H1 (cell line): ENCODE measurements at regions not wholly inside any gene's neighbourhood (a gene's known extent, or its start where the extent isn't known, plus 50 kb on each side); places are given as distances from the start of the nearest gene placed in this dataset.

Experiments used
- CTCF ChIA-PET: fragments of 300-600 bp; sonication (Branson Sonifier 250); formaldehyde crosslinking; loops from one replicate; lab custom pipeline; 2021; ENCODE audit not compliant: partially characterized antibody; lab: Charles Lee
- POLR2A ChIA-PET: fragments of 300-600 bp; sonication (Branson Sonifier 250); formaldehyde crosslinking; loops from one replicate; lab custom pipeline; 2021; ENCODE audit warnings: inconsistent platforms; ENCODE audit not compliant: partially characterized antibody; lab: Charles Lee
- DNase-seq, 2 experiments: peaks; one replicate each; pipeline versions ENCODE4 v3.0.0 to v3.0.0-alpha.2; 2010 to 2022; ENCODE audit warnings: low spot score in 2 of 2, low read depth in 1 of 2, mixed read lengths in 1 of 2
- FAIRE-seq: peaks from 2 replicates; lab custom pipeline; 2011; peaks lifted over from hg19 to GRCh38; lab: Jason Lieb, UNC
- H2AFZ ChIP-seq: 2 replicates; pipeline ENCODE4 v1.8.1; 2012; ENCODE audit warnings: low read length, inconsistent platforms
- H2AK5ac ChIP-seq: 2 replicates; pipeline ENCODE4 v1.6.1; 2013; ENCODE audit warnings: low read depth, low read length
- H2BK120ac ChIP-seq: replicated peaks from 2 replicates; pipeline ENCODE3; 2013; ENCODE audit warnings: low read depth, low read length, inconsistent platforms
- H2BK12ac ChIP-seq: 2 replicates; pipeline ENCODE4 v1.6.1; 2013; ENCODE audit warnings: low read depth, low read length
- H2BK15ac ChIP-seq: 2 replicates; pipeline ENCODE4 v1.6.1; 2013; ENCODE audit warnings: low read length
- H2BK20ac ChIP-seq: 2 replicates; pipeline ENCODE4 v1.6.1; 2013; ENCODE audit warnings: low read length
- H2BK5ac ChIP-seq: 2 replicates; pipeline ENCODE4 v1.6.1; 2013; ENCODE audit warnings: low read depth, low read length
- H3K14ac ChIP-seq: 2 replicates; pipeline ENCODE4 v1.6.1; 2013; ENCODE audit warnings: inconsistent platforms; ENCODE audit not compliant: insufficient read length
- H3K18ac ChIP-seq: 2 replicates; pipeline ENCODE4 v1.6.1; 2013; ENCODE audit warnings: low read length; ENCODE audit errors: extremely low read depth
- H3K23ac ChIP-seq: 2 replicates; pipeline ENCODE4 v1.6.1; 2013; ENCODE audit warnings: inconsistent platforms; ENCODE audit not compliant: insufficient read length
- H3K23me2 ChIP-seq: 2 replicates; pipeline ENCODE4 v1.6.1; 2013; ENCODE audit warnings: low read depth, low read length
- H3K27ac ChIP-seq: 2 replicates; pipeline ENCODE4 v1.6.1; 2011; ENCODE audit warnings: low read depth, low read length, inconsistent platforms
- H3K27me3 ChIP-seq, 4 experiments: replicated peaks in 1 of 4; 1 replicate in 1 of 4; 2 replicates in 3 of 4; pipeline versions ENCODE4 v1.6.1 to v1.8.1; 2011 to 2013; ENCODE audit warnings: low read length in 3 of 4, mild to moderate bottlenecking in 3 of 4, inconsistent platforms in 2 of 4, mixed read lengths in 2 of 4, moderate library complexity in 1 of 4; ENCODE audit not compliant: control insufficient read depth in 3 of 4, insufficient read depth in 3 of 4; ENCODE audit errors: extremely low read depth in 1 of 4
- H3K36me3 ChIP-seq, 4 experiments: 2 replicates each; pipeline versions ENCODE4 v1.6.1 to v1.8.1; 2011 to 2013; ENCODE audit warnings: mild to moderate bottlenecking in 4 of 4, low read length in 3 of 4, moderate library complexity in 2 of 4, control low read depth in 1 of 4, inconsistent platforms in 1 of 4; ENCODE audit not compliant: insufficient read depth in 4 of 4, control insufficient read depth in 2 of 4
- H3K4ac ChIP-seq: replicated peaks from 2 replicates; pipeline ENCODE3; 2013; ENCODE audit warnings: low read length, low read depth, mixed read lengths, inconsistent platforms; ENCODE audit not compliant: insufficient read length
- H3K4me1 ChIP-seq, 4 experiments: replicated peaks in 1 of 4; 1 replicate in 1 of 4; 2 replicates in 3 of 4; pipeline versions ENCODE4 v1.6.1 to v1.8.1; 2011 to 2013; ENCODE audit warnings: low read length in 3 of 4, inconsistent platforms in 2 of 4, mixed read lengths in 1 of 4; ENCODE audit not compliant: insufficient read depth in 4 of 4, control insufficient read depth in 3 of 4
- H3K4me2 ChIP-seq, 2 experiments: 2 replicates each; pipeline versions ENCODE4 v1.6.1 to v1.8.1; 2011 to 2013; ENCODE audit warnings: low read depth in 2 of 2, low read length in 2 of 2, control low read depth in 1 of 2, inconsistent platforms in 1 of 2, mild to moderate bottlenecking in 1 of 2; ENCODE audit not compliant: insufficient read depth in 1 of 2
- H3K4me3 ChIP-seq, 4 experiments: fragments of 200-600, 300-600 bp in 1 of 4; sonication (generic), shearing (Covaris generic), sonication (Bioruptor Twin) in 1 of 4; 2 replicates each; pipeline versions ENCODE4 v1.5.1 to v1.8.1; 2011 to 2016; ENCODE audit warnings: low read length in 4 of 4, low read depth in 3 of 4, control low read depth in 2 of 4, inconsistent platforms in 2 of 4, mild to moderate bottlenecking in 2 of 4, mixed read lengths in 1 of 4, moderate library complexity in 1 of 4; ENCODE audit not compliant: insufficient read depth in 2 of 4; ENCODE audit errors: extremely low read depth in 1 of 4
- H3K56ac ChIP-seq: replicated peaks from 2 replicates; pipeline ENCODE3; 2013; ENCODE audit warnings: low read depth, mild to moderate bottlenecking, mixed read lengths, low read length, inconsistent platforms; ENCODE audit not compliant: insufficient read length
- H3K79me1 ChIP-seq: 2 replicates; pipeline ENCODE4 v1.6.1; 2013; ENCODE audit warnings: low read depth, low read length, control low read depth
- H3K79me2 ChIP-seq, 2 experiments: 2 replicates each; pipeline versions ENCODE4 v1.6.1 to v1.8.1; 2012 to 2013; ENCODE audit warnings: low read length in 2 of 2, mild to moderate bottlenecking in 2 of 2, inconsistent platforms in 1 of 2; ENCODE audit not compliant: insufficient read depth in 2 of 2, control insufficient read depth in 1 of 2
- H3K9ac ChIP-seq, 4 experiments: replicated peaks in 1 of 4; 1 replicate in 1 of 4; 2 replicates in 3 of 4; pipeline versions ENCODE4 v1.6.1 to v1.8.1; 2011 to 2013; ENCODE audit warnings: low read depth in 3 of 4, low read length in 3 of 4, control low read depth in 2 of 4, mild to moderate bottlenecking in 2 of 4, moderate library complexity in 2 of 4, inconsistent platforms in 1 of 4; ENCODE audit errors: extremely low read depth in 1 of 4
- H3K9me3 ChIP-seq, 2 experiments: 2 replicates each; pipeline versions ENCODE4 v1.6.1 to v1.8.1; 2012 to 2013; ENCODE audit warnings: mild to moderate bottlenecking in 2 of 2, moderate library complexity in 2 of 2, control low read depth in 1 of 2, inconsistent platforms in 1 of 2, low read depth in 1 of 2, low read length in 1 of 2, mixed read lengths in 1 of 2; ENCODE audit not compliant: insufficient read depth in 2 of 2
- H4K20me1 ChIP-seq, 2 experiments: replicated peaks in 1 of 2; 2 replicates each; pipeline versions ENCODE3 to v1.8.1; 2011 to 2013; ENCODE audit warnings: inconsistent platforms in 2 of 2, low read length in 2 of 2, mild to moderate bottlenecking in 1 of 2; ENCODE audit not compliant: insufficient read depth in 2 of 2, control insufficient read depth in 1 of 2
- H4K5ac ChIP-seq: 2 replicates; pipeline ENCODE4 v1.6.1; 2013; ENCODE audit warnings: low read length, low read depth, mixed read lengths, inconsistent platforms; ENCODE audit not compliant: insufficient read length
- H4K8ac ChIP-seq: 2 replicates; pipeline ENCODE4 v1.8.0; 2013; ENCODE audit warnings: mild to moderate bottlenecking, moderate library complexity, low read length, inconsistent platforms; ENCODE audit not compliant: insufficient read depth; ENCODE audit errors: extremely low read depth
- H4K91ac ChIP-seq: replicated peaks from 2 replicates; pipeline ENCODE3; 2013; ENCODE audit warnings: low read length, mixed read lengths, inconsistent platforms; ENCODE audit not compliant: insufficient read length
- CBX5 ChIP-seq: fragments of 300-800, 300-1000 bp; sonication (generic); IDR thresholded peaks from 2 replicates; pipeline ENCODE4 v1.7.1; 2016; ENCODE audit warnings: antibody characterized with exemption, low read length, low read depth
- KDM4A ChIP-seq: IDR thresholded peaks from one replicate; pipeline ENCODE4 v1.7.1; 2012; ENCODE audit warnings: low read depth, mild to moderate bottlenecking, moderate library complexity, low read length, inconsistent platforms; ENCODE audit not compliant: severe bottlenecking
- PHF8 ChIP-seq: fragments of 200-600 bp; sonication (generic); conservative IDR thresholded peaks from 2 replicates; pipeline ENCODE4 v1.7.1; 2012; ENCODE audit warnings: low read depth, mild to moderate bottlenecking, inconsistent platforms, low read length, moderate library complexity
- TBP ChIP-seq: IDR thresholded peaks from 2 replicates; pipeline ENCODE4 v1.6.1; 2011; ENCODE audit warnings: low read depth, low read length, improper control_type of control experiment
- WGBS, 2 experiments: shearing (Covaris generic) in 1 of 2; methylation state at CpG; one replicate each; pipeline versions ENCODE4 v1.1.6 to v1.1.7; 2013 to 2015; ENCODE audit warnings: low lambda C conversion rate in 2 of 2, mixed read lengths in 2 of 2, inconsistent platforms in 1 of 2, low coverage in 1 of 2, missing lambda C conversion rate in 1 of 2; ENCODE audit not compliant: insufficient replicate concordance in 2 of 2, insufficient coverage in 1 of 2, insufficient read length in 1 of 2; ENCODE audit errors: extremely low coverage in 1 of 2, missing lambda C conversion rate in 1 of 2; 5-methylcytosine and 5-hydroxymethylcytosine counted together

DNA sequence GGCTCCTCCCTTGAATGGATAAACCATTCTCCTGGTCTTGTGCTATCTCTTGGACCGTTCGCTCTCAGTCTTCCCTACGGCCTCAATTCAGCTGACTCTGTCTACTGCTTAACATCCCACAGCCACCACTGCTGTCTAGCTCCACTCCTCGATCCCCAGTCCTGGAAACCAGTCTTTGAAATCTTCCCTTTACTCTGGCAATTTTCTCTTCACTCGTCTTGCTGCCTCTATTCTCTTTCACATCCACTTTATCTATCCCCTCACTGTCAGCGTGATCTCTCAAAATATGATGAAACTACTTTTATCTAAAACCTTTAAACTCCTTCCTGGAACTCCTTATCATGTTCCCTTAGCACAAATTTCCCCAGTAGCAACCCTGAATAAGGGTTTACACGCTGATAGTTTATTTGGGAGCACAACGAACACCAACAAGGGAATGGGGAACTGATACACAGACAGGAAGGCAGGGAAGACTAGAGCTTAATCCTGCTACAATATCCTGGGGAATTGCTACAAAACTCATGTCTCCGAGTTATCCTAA lies 131.6 kb upstream of the SAMSN1 start:
- H2BK15ac ChIP-seq, result no peak overlapping the region
- 0 out of 7 replicates have a peak, but pooled peaks cover 0 to 2% (median 0%) of the 10 kb centered on the region in 4 experiments for H3K4me1 ChIP-seq
- DNase-seq (no peak), FAIRE-seq (no peak)
- H3K36me3 ChIP-seq, result no peaks in the 10 kb centered on the region
- no peaks in the 10 kb centered on the region for H3K9me3 ChIP-seq
- H3K79me2 ChIP-seq, result no peaks in the 10 kb centered on the region
- H3K27ac ChIP-seq, result no peak overlapping the region
- no peak overlapping the region for H3K56ac ChIP-seq
- H2BK120ac ChIP-seq, result no peak overlapping the region
- CTCF ChIA-PET, result interaction anchor here (0.6 kb wide), 2 partner anchors 13 to 148 kb away, joined by 3 read pairs; no protein-coding TSS in a partner anchor
- H3K79me1 ChIP-seq, result no peaks in the 10 kb centered on the region
- no peak overlapping the region for H4K91ac ChIP-seq
- H2BK12ac ChIP-seq, result no peak overlapping the region
- H3K4me3 ChIP-seq, result no peak overlapping the region
- no peak overlapping the region for H3K14ac ChIP-seq
- H3K4ac ChIP-seq, result no peak overlapping the region
- H2AK5ac ChIP-seq, result no peak overlapping the region
- H3K23me2 ChIP-seq, result no peaks in the 10 kb centered on the region
- no peak overlapping the region for H2AFZ ChIP-seq
- no peak overlapping the region for H3K4me2 ChIP-seq
- no peak overlapping the region for H2BK5ac ChIP-seq
- H4K8ac ChIP-seq, result no peak overlapping the region
- H3K9ac ChIP-seq, result no peak overlapping the region
- TF ChIP-seq KDM4A (no peak), PHF8 (no peak), TBP (no peak), CBX5 (no peak)
- WGBS, 2 experiments, result 93% methylated on average over 9 of the region's 9 CpGs; no CpG with 5 or more reads in 1 of the 2 experiments
- no peak overlapping the region for H4K5ac ChIP-seq
- no peak overlapping the region for H3K18ac ChIP-seq
- POLR2A ChIA-PET, result no interaction called here
- no peak overlapping the region for H3K23ac ChIP-seq
- no peaks in the 10 kb centered on the region; a peak in 1 of 7 replicates for H3K27me3 ChIP-seq
- H2BK20ac ChIP-seq, result no peak overlapping the region
- H4K20me1 ChIP-seq, result no peaks in the 10 kb centered on the region
